ENCODE measurements at regions not wholly inside any gene's neighbourhood (a gene's known extent, or its start where the extent isn't known, plus 50 kb on each side); places are given as distances from the start of the nearest gene placed in this dataset.
A peak's percentile ranks its signal among the peaks of the same experiment; 100 is the strongest.

DNA sequence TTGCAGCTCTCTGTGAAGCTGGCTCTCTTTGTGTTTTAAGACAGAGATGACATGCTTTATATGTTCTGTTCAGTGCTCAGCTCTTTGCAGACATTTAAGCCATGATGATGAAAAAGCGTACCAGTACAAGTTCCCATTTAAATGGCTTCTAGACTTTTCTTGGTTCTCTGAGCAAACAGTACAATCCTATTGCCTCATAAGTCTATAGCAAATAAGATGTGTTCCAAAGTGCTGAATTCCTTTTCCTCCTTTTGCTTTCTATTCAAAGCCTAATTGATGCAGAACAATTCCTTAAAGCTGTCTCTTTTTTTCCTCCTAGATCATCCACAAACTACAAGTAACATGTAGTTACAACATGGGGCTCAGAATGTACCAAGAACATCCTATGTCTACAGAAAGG lies 168.8 kb upstream of the SPATS2L start:
- DNase-seq (ENCODE audit: low spot score): no peak

DNA sequence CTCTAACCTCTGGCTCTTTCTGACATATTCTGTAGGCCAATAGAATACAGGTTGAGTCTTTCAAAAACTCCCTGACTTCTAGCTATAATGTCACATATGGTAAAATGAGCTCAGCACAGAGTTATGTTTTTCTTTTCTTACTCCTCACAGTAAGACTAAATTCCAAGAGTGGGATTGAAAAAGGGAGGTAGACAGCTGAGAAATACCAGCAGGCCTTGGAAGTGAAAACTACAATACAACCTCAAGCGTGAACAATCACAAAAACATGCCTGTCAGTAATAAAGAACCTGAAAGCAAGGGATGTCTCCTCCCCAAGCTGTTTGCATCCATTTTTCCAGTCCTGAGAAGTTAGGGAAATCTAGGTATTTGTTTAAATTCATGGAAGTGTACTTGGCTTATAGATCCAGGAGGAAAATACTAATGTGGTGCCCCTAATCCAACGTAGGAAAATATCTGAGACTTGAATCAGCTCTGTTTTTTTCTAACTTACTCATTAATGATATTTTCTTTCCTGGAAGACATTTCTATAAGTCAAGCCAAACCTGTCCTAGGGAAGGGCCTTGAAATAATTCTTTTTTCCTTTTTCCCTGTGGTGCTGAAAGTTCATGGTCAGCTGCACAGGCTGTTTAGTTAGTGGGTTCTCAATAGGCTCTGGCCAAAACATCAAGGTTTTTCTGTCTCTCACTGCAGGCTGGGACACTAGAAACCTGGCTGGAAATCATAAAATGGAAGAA lies 167.9 kb upstream of the SPATS2L start:
- DNase-seq (ENCODE audit: low spot score): peak; percentile 12

DNA sequence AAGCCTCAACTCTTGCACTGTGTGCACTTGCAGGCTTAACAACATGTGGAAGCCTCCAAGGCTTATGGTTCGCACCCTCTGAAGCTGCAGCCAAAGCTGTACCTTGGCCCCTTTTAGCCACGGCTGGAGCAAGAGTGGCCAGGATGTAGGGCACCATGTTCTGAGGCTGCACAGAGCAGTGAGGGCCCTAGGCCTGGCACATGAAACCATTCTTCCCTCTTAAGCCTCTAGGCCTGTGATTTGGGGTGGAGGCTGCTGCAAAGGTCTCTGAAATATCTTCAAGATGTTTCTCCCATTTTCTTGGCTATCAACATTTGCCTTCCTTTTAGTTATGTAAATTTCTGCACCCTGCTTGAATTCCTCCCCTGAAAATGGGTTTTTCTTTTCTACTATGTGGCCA lies 161.9 kb upstream of the SPATS2L start:
- DNase-seq (ENCODE audit: low spot score): no peak

DNA sequence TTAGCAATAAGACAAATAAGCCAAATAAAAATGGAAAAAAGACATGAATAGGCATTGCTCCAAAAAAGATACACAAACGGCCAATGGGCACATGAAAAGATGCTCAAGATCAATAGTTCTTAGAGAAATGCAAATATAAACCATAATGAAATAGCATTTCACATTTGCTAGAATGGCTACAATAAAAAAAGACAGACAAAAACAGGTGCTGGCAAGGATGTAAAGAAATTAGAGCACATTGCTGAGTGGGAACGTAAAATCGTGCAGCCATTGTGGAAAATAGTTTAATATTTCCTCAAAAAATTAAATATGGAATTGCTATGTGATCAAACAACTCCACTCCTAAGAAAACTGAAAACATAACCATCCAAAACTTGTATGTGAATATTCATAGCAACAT lies 160.0 kb upstream of the SPATS2L start:
- no peak for DNase-seq (ENCODE audit: low spot score)

DNA sequence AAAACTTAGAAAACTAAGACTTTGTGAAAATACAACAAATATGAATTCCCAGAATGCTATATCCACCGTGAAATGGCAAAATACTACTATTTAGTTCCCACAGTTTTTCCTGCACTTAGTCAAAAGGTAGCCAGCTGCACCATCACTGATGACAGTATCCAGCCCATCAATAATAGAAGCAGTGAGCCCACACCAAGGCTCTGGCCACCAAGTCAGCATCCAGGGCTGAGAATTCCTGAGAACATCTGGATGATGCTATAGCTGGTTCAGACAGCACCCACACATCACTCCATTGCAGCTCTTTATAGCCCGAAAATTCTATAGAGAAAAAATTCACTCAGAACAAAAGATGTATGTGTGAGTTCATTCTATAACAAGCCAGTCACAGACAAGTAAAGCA lies 159.1 kb upstream of the SPATS2L start:
- DNase-seq (ENCODE audit: low spot score): no peak

DNA sequence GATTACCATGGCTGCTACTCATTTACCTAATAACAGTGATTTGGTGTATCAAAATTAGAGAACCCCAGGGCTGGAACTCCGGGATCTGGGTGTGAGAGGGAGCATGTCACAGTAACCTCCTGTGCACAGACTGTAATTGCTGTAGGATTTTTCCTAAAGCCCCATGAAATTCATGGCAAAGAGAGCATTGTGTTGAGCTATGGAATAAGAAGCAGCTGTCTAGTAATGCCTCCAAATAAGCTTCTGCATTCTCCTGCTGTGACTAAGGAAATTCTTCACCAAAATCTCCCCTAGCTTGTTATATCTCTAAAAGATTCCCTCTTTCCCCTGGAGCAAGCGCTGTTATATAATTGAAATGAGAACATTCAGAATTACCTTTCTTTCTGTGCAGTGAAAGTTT lies 158.1 kb upstream of the SPATS2L start:
- DNase-seq (ENCODE audit: low spot score): no peak

DNA sequence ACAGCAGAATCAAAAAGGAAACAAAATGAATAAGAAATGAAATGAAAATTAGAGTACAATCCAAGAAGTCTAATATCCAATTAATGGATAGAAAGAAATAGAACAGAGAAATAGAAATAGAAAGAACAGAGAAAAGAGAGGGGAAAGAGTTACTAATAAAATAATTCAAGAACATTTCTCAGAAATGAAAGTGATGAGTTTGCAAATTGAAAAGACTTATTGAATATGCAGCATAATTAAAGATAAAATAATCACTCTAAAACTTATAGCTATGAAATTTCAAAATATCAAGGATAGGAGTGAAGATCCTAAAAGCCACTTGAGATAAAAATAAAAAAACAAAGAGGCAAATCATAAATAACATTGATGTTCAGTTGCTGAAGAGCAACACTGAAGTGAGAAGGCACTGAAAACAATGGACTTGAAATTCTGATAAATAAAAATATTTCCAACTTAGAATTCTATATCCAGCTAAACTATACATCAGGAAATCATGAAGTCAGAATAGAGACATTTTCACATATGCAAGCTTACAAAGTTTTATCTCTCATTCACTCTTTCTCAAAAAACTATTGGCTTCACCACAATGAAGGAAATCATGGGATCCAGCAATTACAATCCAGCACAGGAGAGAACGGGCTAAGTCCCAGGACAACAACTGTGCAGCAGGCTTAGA lies 155.9 kb upstream of the SPATS2L start:
- no peak for DNase-seq (ENCODE audit: low spot score)

DNA sequence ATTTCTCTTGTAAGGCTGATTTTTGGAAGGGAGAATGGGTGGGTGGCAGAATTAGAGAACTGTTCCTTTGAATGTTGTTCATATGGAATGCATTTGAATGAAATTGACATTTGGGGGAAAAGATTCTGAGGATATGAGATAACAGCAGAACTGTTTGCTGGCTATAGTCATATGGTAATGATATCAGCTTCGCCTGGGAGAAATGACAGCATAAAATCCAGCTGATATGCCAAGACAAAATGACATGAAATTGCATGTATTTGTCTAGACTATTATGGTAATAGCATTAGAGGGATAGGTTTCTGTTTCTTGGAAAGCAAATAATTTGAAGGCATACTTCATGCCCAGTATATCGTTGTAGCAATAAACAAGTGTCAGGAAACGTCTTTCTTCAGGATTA lies 150.8 kb upstream of the SPATS2L start:
- DNase-seq (ENCODE audit: low spot score): no peak

DNA sequence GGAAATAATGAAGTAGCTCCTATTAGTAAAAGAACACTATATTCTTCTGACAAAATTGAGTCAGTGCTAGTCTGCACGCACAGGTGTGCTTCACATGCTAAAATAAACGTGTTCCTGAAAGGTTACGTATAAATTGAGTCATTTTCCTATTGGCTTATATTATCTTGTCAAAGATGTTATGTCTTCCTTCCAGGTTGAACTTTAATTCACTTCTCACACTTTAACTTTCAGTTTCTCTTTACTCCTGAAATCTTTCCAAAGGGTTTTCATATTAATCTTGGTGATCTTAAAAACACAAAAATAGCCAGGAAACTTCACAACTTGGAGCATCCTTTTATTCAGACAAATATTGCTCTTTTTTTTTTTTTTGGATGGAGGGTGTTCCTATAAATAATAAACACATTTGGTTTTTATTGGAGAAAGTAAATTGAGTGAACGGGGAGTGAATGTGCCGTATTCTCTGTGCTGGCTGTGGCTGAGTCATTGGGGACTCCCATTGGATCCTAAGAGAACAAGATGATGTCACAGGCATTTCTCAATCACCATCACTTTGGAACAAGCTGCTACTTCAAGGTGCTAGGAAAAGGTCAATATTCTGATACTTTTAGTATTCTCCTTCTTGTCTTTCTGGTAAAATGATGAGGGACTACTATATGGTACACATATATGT lies 150.2 kb upstream of the SPATS2L start:
- no peak for DNase-seq (ENCODE audit: low spot score)

DNA sequence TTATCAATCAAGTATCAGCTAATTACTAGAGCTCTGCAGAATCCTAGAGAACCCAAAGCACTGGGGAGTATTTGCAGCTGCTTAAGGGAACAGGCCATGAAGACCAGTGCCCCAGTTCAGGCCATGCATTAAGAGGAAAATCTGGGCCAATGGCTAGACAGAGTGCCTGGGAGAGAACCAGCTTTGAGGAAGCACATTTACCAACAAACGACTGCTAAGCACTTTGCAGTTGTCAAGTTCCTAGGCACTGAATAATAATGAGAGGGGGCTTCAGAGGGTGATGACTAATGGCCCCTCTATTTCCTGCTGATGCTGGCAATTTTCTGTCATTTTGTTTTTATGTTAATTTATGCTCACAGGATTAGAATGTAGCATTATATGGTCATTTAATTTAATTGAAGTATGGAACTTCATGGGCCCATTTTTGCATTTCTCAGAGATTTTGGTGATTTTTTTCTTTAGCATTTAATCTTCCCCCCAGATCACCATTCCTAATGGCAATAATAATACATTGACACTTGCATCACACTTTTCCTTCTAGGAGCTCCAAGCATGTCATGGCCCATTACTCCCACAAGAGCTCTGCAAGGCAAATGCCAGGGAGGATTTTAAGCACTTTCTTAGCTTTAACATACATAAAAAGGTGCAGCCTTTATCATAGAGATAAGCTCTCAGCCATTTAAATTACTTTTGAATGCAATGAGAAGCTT lies 147.7 kb upstream of the SPATS2L start:
- no peak for DNase-seq (ENCODE audit: low spot score)

DNA sequence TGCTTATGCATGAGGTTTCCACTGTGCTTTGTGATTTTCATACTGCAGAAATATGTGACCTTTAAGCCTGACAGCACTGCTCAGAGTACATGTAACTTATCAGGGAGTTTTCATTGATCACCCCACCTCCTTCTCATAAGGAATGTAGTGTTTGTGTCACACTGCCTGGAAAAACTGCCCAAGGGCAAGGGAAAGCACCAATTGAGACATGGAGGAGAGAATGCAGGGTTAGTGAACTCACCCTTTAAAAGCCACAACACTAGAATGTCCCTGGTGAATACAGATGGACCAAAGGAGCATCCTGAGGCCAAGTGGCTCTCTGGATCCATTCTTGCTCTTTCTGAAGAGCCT lies 147.2 kb upstream of the SPATS2L start:
- no peak for DNase-seq (ENCODE audit: low spot score)

DNA sequence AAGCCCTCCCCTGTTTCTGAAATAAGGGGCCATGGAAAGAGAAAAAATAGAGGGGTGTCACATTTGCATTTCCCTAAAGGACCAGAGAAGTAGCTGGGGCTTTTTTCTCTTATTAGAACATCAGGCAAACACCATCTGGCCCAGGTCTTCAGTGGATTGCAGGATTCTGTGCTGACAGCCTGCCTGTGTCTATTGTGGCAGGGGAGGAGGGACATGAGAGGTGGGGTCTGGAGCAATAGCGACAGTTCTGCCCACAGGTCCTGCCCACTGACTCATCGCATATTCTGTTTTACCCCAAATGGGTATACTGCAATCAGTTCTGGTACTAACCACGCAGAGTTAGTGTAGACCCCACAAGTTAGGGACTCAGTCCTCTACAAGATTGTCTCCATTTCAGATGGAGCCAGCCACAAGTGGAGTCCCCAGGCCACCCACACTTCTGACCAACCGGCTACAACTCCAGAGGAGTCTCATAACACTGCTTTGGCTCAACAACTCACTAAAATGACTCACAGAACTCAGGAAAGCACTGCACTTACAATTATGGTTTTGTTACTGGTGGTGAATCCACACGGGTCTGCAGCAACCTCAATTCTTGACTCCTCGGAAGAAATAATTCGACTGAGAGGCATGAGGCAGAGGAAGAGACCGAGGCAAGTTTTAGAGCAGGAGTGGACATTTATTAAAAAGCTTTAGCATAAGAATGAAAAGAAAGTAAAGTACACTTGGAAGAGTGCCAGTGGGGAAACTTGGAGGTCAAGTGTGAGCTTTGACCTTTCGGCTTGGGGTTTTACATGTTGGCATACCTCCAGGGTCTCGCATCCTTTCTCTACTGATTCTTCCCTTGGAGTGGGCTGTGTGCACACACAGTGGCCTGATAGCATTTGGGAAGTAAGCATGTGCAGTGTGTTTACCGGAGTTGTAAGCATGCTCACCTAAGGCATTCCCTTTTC lies 146.4 kb upstream of the SPATS2L start:
- no peak for DNase-seq (ENCODE audit: low spot score)

DNA sequence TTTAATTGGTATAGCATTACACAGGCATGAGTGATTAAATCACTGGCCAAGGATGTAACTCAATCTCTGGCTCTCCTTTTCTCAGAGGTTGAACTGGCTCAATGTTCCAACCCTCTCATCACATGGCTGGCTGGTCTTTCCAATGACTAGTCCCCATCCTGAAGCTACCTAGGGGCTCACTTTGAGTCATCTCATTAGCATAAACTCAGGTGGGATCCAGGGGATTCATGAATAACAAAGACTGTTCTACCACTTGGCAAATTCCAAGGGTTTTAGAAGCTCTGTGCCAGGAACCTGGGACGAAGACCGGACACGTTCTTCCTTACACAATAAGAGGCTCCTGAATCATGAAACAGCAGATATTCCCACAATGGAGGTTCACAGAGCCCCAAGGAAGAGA lies 145.0 kb upstream of the SPATS2L start:
- DNase-seq (ENCODE audit: low spot score): no peak

DNA sequence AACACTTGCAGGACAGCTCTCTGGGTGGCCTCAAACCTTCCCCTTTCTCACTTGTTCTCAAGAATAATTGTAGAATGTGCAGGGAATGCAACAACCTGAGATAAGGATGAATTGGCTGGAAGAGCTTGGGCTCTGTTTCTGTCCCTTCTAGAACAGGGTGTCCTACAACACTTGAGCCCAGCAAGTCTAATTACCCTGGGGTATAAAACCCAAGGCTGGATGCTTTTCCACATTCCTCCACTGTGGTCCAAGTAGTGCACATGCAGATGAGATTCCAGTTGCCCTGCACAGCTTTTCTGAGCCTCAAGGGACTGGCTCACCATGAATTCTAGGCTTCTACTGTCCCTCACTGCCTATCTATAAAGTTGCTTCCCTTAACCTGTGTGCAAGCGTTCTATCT lies 140.8 kb upstream of the SPATS2L start:
- DNase-seq (ENCODE audit: low spot score): no peak

DNA sequence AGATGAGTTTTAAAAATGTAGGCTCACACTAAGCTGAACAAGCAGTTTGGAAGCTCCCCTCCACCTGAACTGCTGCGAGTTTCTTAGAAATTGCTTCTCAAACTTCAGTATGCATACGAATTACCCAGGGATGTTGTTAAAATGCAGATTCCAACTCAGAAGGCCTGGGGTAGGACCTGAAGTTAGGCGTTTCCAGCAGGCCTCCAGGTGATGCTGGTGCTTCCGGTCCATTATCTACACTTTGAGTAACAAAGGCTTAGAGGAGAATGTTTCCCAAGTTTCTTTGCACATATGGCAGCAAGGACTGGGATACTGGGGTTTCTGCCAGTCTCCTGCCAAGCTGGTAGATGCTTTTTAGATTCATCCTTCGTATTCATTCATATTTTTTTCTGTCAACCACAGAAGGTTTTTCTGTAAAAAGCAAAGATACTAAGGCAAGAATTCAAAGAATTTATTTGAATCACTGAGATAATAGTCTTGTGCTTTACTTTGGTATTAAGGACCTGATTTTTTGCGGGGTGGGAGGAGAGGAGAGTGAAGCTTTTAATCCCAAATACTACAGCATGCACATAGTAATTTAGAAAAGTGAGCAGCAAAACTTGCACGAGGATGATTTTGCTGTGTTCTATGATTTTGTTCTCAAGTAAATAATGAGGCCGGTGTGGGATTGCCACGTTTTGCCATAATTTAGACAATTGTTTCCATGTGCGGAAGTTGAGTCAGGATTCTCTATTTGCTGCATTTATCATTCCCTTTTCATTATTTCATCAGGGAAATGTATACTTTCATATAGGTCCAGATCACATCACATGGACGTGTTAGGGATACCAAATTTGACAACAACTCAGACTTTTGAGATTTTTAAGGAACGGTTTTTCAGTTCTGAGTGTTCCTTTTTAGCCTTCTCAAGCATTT lies 137.6 kb upstream of the SPATS2L start:
- peak; percentile 9 for DNase-seq (ENCODE audit: low spot score)

DNA sequence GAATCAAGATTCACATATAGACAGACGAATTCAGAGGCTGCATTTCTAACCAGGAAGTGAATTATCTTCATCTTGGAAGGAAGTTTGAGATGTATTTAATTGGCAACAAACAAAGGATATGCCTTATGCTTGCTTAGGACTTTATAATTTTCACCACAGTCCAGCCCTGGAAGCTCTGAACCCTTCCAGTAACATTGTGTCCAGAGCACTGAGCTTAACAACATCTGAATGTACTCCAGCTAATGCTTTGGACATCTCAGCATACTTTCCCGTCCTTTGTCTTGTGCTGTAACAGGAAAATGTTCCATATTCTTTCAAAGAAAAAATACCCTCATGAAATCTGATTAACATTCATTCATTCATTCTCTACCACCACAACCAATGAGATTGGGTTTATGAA lies 136.3 kb upstream of the SPATS2L start:
- DNase-seq (ENCODE audit: low spot score): no peak

DNA sequence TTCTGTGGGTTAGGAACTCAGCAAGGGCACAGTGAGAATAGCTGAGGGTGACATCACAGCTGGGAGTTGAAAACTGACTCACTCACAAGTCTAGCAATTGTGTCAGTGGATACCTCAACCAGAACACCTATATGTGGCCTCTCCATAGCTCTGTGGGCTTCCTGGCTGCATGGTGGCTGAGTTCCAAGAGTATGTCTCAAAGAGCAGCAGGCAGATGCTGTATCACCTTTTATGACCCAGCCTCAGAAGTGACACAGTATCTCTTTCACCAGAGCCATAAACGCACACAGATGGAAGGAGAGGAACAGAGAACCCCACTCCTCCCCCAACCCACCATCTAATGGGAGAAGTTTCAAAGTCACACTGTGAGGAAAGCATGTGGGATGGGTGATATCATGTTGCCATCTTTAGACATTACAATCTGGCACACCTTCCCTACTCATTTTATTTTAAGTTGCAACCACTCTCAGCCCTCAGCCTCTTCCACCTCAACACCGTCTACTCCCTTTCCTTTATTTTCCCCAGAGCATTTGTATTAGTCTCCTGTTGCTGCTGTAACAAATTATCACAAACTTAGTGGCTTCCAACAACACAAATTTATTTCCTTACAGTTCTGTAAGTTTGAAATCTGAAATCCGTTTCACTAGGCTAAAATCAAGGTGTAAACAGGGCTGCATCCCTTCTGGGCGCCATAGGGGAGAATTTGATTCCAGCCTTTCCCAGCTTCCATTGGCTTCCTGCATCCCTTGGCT lies 134.6 kb upstream of the SPATS2L start:
- DNase-seq (ENCODE audit: low spot score): no peak

DNA sequence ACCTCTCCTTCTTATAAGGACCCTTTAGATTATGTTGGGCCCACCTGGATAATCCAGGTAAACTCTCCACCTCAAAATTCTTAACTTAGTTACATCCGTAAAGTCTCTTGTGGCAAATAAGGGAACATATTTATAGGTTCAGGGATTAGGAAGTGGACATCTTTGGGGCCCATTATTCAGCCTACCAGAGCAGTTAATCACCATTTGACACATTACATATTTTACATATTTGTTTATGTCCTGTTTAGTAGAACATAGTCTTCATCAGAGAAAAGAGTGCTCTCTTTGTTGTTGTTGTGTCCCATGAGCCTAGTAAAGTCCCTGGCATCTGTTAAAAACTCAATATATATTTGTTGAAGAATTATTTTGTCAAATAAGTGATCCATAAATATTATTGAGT lies 134.0 kb upstream of the SPATS2L start:
- DNase-seq (ENCODE audit: low spot score): no peak

DNA sequence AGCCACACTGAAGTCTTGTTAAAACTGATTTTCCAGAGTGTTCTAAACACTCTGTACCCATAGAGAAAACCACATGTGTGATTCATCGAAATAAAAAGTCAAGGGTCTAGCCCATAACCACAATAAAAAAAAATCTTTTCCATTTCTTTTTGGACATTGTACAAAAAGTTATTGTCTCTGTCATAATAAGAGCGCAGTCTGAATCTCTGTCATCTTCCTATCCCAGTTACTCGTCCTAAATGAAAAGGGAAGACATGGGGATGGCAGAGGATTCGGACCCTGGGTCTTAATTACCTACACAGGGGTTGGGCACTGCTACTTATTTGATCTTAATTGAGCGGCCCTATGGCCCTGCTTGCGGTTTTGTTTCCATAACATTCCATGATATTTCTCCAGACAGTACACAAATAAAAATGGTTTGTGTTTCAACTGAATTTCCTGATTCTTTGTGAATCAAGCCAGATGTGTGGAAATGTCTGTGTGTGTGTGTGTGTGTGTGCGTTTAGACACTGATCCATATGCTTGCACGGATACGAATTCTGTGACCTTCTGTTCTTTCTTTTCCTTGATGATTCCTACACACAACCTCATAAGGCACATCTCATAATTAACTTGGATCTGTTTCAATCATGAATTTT lies 133.4 kb upstream of the SPATS2L start:
- no peak for DNase-seq (ENCODE audit: low spot score)
